Suprapubic skin (tissue), 3 donors: ENCODE measurements at regions not wholly inside any gene's neighbourhood (a gene's known extent, or its start where the extent isn't known, plus 50 kb on each side); places are given as distances from the start of the nearest gene placed in this dataset.

Source experiments
- CTCF ChIP-seq, 2 donors: fragments of 200-600 bp in 1 of 2; fragments of 450-650 bp in 1 of 2; sonication (generic) in 1 of 2; IDR thresholded peaks; one replicate each; pipeline ENCODE4 v1.5.1; 2016 to 2019; ENCODE audit warnings: antibody characterized with exemption in 2 of 2, mild to moderate bottlenecking in 1 of 2, moderate library complexity in 1 of 2
- EP300 ChIP-seq: sonication (generic); formaldehyde crosslinking; IDR thresholded peaks from one replicate; pipeline ENCODE4 v1.6.1; 2017; ENCODE audit warnings: antibody characterized with exemption
- POLR2A ChIP-seq, 2 donors: fragments of 450-650 bp; IDR thresholded peaks; one replicate each; pipeline ENCODE4 v1.6.1; 2017; ENCODE audit warnings: antibody characterized with exemption in 2 of 2, mild to moderate bottlenecking in 2 of 2, moderate library complexity in 2 of 2

- TF ChIP-seq CTCF (IDR thresholded peaks at IDR 0.05) (no peak), EP300 (no peak), POLR2A (IDR thresholded peaks at IDR 0.05) (no peak)
Observed at GRCh38 chr9:106350777-106351176, 512.2 kb upstream of the ZNF462 start.
